ENCODE measurements at regions not wholly inside any gene's neighbourhood (a gene's known extent, or its start where the extent isn't known, plus 50 kb on each side); places are given as distances from the start of the nearest gene placed in this dataset.

DNA sequence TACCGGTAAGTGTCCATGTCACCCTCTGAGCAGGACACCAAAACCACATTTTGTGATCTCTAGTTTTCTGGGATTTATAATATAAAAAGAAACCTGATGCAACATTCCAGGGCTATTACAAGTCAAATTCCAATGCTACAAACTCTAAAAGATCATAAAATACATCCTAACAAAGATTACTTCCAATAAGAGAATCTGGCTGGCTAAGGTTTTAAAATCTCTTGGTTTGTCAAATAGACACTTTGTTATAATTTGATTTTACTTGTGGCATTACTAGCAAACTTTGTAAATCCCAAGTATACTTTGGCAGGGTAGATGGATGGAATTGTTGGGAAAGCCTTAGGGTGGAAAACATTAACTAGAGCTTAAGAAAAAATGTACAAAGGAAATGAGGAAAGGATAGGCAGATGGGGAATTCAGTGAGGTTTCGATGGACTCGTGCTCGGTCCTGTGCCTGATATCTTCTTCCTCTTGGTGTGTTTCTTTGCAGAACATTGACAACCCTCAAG lies 74.0 kb upstream of the POMP start:
- no peaks in the 10 kb centered on the region for H3K27me3 ChIP-seq (ENCODE audit: insufficient read depth, low read length)
- TF ChIP-seq, protein P1, sequence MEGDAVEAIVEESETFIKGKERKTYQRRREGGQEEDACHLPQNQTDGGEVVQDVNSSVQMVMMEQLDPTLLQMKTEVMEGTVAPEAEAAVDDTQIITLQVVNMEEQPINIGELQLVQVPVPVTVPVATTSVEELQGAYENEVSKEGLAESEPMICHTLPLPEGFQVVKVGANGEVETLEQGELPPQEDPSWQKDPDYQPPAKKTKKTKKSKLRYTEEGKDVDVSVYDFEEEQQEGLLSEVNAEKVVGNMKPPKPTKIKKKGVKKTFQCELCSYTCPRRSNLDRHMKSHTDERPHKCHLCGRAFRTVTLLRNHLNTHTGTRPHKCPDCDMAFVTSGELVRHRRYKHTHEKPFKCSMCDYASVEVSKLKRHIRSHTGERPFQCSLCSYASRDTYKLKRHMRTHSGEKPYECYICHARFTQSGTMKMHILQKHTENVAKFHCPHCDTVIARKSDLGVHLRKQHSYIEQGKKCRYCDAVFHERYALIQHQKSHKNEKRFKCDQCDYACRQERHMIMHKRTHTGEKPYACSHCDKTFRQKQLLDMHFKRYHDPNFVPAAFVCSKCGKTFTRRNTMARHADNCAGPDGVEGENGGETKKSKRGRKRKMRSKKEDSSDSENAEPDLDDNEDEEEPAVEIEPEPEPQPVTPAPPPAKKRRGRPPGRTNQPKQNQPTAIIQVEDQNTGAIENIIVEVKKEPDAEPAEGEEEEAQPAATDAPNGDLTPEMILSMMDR (IDR thresholded peaks at IDR 0.05; ENCODE audit: extremely low read depth, low read depth, low read length), result no peak
- H2AFZ ChIP-seq (ENCODE audit: low read length), result peak overlapping the region; percentile 84
- H3K4me1 ChIP-seq (ENCODE audit: insufficient read depth, low read length), result peaks cover 13% of the 10 kb centered on the region
- H4K20me1 ChIP-seq (ENCODE audit: insufficient read depth, low read length), result no peaks in the 10 kb centered on the region
- H3K79me2 ChIP-seq (ENCODE audit: insufficient read depth, low read length), result no peaks in the 10 kb centered on the region
- peak overlapping the region; percentile 70 for H3K4me2 ChIP-seq (ENCODE audit: insufficient read depth, low read length)
- no peaks in the 10 kb centered on the region for H3K36me3 ChIP-seq (ENCODE audit: insufficient read depth, low read length)
- no peak for DNase-seq (ENCODE audit: insufficient read length, low spot score, missing footprints)
- H3K9me3 ChIP-seq (ENCODE audit: low read depth, low read length), result no peaks in the 10 kb centered on the region
- peak overlapping the region; percentile 72 for H3K27ac ChIP-seq (ENCODE audit: low read depth, low read length)
- H3K4me3 ChIP-seq (ENCODE audit: insufficient read depth, low read length), result peak overlapping the region; percentile 48

DNA sequence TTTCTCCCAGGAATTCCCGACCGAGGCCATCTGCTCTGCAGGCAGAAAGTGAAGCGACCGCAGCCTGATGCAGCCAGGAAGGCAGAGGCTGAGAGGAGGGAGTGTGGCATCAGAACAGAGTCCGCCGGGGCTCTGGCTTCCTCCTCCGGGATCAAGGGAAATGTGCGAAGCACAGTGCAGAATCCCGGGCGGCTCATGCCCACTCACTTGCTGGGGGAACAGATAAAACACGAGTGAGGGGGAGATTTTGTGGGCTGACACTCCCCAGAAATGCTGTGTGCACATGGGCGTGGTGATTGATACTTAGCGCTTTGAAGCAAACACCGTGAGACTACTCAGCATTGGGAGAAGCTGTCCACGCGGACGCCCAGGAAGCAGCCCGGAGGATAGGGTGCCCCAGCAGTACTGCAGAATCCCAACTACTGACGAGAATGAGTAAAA lies 75.3 kb upstream of the POMP start:
- no peaks in the 10 kb centered on the region for H3K9me3 ChIP-seq (ENCODE audit: low read depth, low read length)
- peaks cover 13% of the 10 kb centered on the region for H3K4me1 ChIP-seq (ENCODE audit: insufficient read depth, low read length)
- no peak overlapping the region for H3K4me2 ChIP-seq (ENCODE audit: insufficient read depth, low read length)
- no peak overlapping the region for H3K27ac ChIP-seq (ENCODE audit: low read depth, low read length)
- no peak overlapping the region for H3K4me3 ChIP-seq (ENCODE audit: insufficient read depth, low read length)
- H3K36me3 ChIP-seq (ENCODE audit: insufficient read depth, low read length), result no peaks in the 10 kb centered on the region
- H4K20me1 ChIP-seq (ENCODE audit: insufficient read depth, low read length), result no peaks in the 10 kb centered on the region
- no peaks in the 10 kb centered on the region for H3K27me3 ChIP-seq (ENCODE audit: insufficient read depth, low read length)
- peak overlapping the region; percentile 24 for H2AFZ ChIP-seq (ENCODE audit: low read length)
- TF ChIP-seq, protein P1 (IDR thresholded peaks at IDR 0.05; ENCODE audit: extremely low read depth, low read depth, low read length), result no peak
- H3K79me2 ChIP-seq (ENCODE audit: insufficient read depth, low read length), result no peaks in the 10 kb centered on the region
- no peak for DNase-seq (ENCODE audit: insufficient read length, low spot score, missing footprints)

DNA sequence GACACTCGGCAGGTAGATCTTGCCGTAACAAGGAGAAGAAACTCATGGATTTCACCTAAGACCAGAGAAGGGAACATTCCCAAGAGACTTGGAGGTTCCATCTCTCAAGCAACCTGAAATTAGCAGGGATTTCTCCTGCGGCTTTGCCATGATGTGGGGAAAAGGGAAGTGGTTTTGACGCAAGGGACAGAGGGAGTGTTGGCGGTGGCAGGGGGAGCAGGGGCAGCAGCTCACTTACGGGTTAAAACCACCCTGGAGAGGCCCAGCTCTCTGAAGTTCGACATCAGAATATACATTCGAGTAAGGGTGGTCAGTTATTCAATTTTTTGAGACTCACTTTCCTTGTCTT lies 76.1 kb upstream of the POMP start:
- no peak overlapping the region for H3K4me3 ChIP-seq (ENCODE audit: insufficient read depth, low read length)
- H3K36me3 ChIP-seq (ENCODE audit: insufficient read depth, low read length), result no peaks in the 10 kb centered on the region
- H3K27ac ChIP-seq (ENCODE audit: low read depth, low read length), result no peak overlapping the region
- no peaks in the 10 kb centered on the region for H3K27me3 ChIP-seq (ENCODE audit: insufficient read depth, low read length)
- H4K20me1 ChIP-seq (ENCODE audit: insufficient read depth, low read length), result no peaks in the 10 kb centered on the region
- no peaks in the 10 kb centered on the region for H3K79me2 ChIP-seq (ENCODE audit: insufficient read depth, low read length)
- H3K9me3 ChIP-seq (ENCODE audit: low read depth, low read length), result no peaks in the 10 kb centered on the region
- TF ChIP-seq, protein P1 (IDR thresholded peaks at IDR 0.05; ENCODE audit: extremely low read depth, low read depth, low read length), result no peak
- no peak for DNase-seq (ENCODE audit: insufficient read length, low spot score, missing footprints)
- no peak overlapping the region for H2AFZ ChIP-seq (ENCODE audit: low read length)
- no peak overlapping the region for H3K4me2 ChIP-seq (ENCODE audit: insufficient read depth, low read length)
- H3K4me1 ChIP-seq (ENCODE audit: insufficient read depth, low read length), result peaks cover 13% of the 10 kb centered on the region

DNA sequence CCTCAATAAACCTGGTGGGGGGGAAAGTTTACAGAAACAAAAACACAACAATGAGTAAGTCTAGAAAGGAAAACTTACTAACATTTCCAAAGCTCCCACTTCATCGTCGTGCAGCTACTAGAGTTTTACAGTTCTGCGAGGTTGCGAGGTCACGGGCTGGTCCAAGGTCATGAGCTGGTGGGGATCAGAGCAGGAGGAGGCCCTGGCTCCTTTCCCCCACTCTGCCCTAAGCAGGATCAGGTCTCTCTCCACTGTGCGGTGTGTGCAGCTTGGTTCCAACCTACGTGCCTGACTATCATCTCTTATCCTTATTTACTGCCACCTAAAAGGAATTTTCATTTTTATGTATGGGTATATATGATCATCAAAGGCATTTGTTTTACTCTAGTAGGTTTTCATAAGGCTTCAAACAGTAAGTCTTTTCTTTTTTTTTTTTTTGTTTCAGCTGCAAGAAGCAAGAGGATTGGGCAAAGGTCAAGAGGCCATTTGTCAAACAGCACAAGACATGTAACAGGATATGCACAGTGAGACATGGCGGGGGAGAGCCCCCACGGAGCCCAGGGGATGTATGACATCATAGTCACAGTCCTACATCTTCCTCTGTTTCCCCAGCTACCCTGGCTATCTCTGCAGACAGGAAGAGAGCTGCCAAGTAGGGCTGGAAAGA lies 76.6 kb upstream of the POMP start:
- Histone ChIP-seq H2AFZ (ENCODE audit: low read length) (no peak overlapping the region), H3K27ac (ENCODE audit: low read depth, low read length) (no peak overlapping the region), H3K9me3 (ENCODE audit: low read depth, low read length) (no peaks in the 10 kb centered on the region), H4K20me1 (ENCODE audit: insufficient read depth, low read length) (no peaks in the 10 kb centered on the region), H3K4me3 (ENCODE audit: insufficient read depth, low read length) (no peak overlapping the region), H3K36me3 (ENCODE audit: insufficient read depth, low read length) (no peaks in the 10 kb centered on the region), H3K4me1 (ENCODE audit: insufficient read depth, low read length) (peaks cover 13% of the 10 kb centered on the region), H3K79me2 (ENCODE audit: insufficient read depth, low read length) (no peaks in the 10 kb centered on the region), H3K27me3 (ENCODE audit: insufficient read depth, low read length) (no peaks in the 10 kb centered on the region), H3K4me2 (ENCODE audit: insufficient read depth, low read length) (no peak overlapping the region)
- TF ChIP-seq, protein P1 (IDR thresholded peaks at IDR 0.05; ENCODE audit: extremely low read depth, low read depth, low read length), result no peak
- no peak for DNase-seq (ENCODE audit: insufficient read length, low spot score, missing footprints)
